ENCODE measurements at regions not wholly inside any gene's neighbourhood (a gene's known extent, or its start where the extent isn't known, plus 50 kb on each side); places are given as distances from the start of the nearest gene placed in this dataset.
"Not testable (repeated sequence)": the region's sequence is repeated elsewhere in the genome, so short reads cannot be mapped to it uniquely, and the experiment has no call there.

DNA sequence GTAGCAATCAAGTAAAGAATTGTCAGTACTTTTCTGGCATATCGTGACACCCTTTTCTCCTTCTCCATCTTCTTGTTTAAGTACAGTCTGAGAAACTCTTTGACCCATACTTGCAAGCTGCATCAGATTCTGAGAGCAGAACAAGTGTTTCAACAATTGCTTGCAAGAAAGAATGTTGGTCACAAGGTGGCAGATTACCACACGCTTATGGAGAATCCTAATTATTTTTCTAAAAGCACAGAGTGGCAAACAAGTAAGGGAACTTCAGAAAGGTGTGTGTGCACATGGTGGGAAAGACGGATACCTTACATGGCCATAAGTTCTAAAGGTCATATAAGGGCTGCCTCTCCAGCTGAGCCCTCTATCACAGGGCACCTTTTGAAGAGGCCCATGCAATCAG is 136.4 kb upstream of the FGF13 start:
- TF ChIP-seq EZH2 (IDR thresholded peaks at IDR 0.05; ENCODE audit: borderline replicate concordance, insufficient read depth, low read depth, low read length, poor library complexity, severe bottlenecking) = no peak
- TF ChIP-seq CTCF (IDR thresholded peaks at IDR 0.05) = no peak
- Mint-ChIP-seq H3K9me3 (ENCODE audit: insufficient read depth) (no peaks in the 10 kb centered on the region), H3K4me3 (no peak overlapping the region), H3K4me1 (no peaks in the 10 kb centered on the region), H3K27ac (no peak overlapping the region), H3K27me3 (no peaks in the 10 kb centered on the region)
- H3K27me3 ChIP-seq (replicated peaks in 1 of 4; ENCODE audit: control extremely low read depth in 1 of 4, control insufficient read depth in 3 of 4, insufficient read depth in 4 of 4, low read length in 3 of 4) = no peaks in the 10 kb centered on the region
- ChIA-PET CTCF (no interaction called here), POLR2A (no interaction called here)
- H3K9me3 ChIP-seq (ENCODE audit: control extremely low read depth in 1 of 3, control insufficient read depth in 2 of 3, insufficient read depth in 1 of 3, low read length in 2 of 3) = no peaks in the 10 kb centered on the region
- DNase-seq (no peak), ATAC-seq (ENCODE audit: low read depth) (no peak)
- no peak overlapping the region for H2AFZ ChIP-seq (ENCODE audit: insufficient read depth, low read depth, low read length, poor library complexity, severe bottlenecking)
- no peak overlapping the region for H3K4me3 ChIP-seq (ENCODE audit: control extremely low read depth in 1 of 5, extremely low read depth in 1 of 5, insufficient read depth in 1 of 5, low read depth in 2 of 5, low read length in 4 of 5)
- H3K4me2 ChIP-seq (replicated peaks; ENCODE audit: low read depth, low read length, poor library complexity, severe bottlenecking) = no peak overlapping the region
- intact Hi-C loops (cut with micrococcal nuclease) = no loop called here
- no peaks in the 10 kb centered on the region for H3K4me1 ChIP-seq (ENCODE audit: control insufficient read depth in 2 of 2, insufficient read depth in 2 of 2, low read length in 2 of 2)
- no peaks in the 10 kb centered on the region for H3K36me3 ChIP-seq (replicated peaks in 1 of 2; ENCODE audit: control extremely low read depth in 1 of 2, control insufficient read depth in 1 of 2, extremely low read depth in 1 of 2, insufficient read depth in 2 of 2, low read length in 1 of 2)
- no peaks in the 10 kb centered on the region for H4K20me1 ChIP-seq (ENCODE audit: control insufficient read depth, insufficient read depth, low read length, poor library complexity, severe bottlenecking)
- WGBS (ENCODE audit: insufficient coverage) = no CpG with 5 or more reads among the region's 3 CpGs
- no peak overlapping the region for H3K9ac ChIP-seq (ENCODE audit: low read length)
- no peak overlapping the region for H3K27ac ChIP-seq (ENCODE audit: low read length in 2 of 2)
- H3K79me2 ChIP-seq (ENCODE audit: control insufficient read depth, insufficient read depth, low read length) = no peaks in the 10 kb centered on the region

DNA sequence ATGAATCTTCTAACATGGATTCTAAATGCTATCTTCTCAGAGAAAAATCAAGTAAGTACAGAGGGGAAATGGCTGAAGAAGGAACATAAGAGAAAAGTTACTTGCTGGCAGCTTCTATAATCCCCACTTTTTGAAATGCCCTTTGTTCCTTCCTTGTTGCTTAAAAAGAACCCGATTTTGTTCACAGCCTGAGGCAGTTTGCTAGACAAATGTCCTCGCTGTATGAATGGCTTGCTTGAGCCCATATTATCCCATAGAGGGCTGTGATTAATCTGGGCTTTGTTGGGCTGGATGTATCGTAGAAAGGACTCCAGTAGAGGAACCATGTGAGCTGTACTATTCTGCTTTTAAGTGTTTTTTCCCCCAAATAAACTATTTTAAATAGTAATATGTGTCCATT is 134.3 kb upstream of the FGF13 start:
- Mint-ChIP-seq H3K9me3 (ENCODE audit: insufficient read depth) (no peaks in the 10 kb centered on the region), H3K27ac (no peak overlapping the region), H3K27me3 (no peaks in the 10 kb centered on the region), H3K4me3 (no peak overlapping the region), H3K4me1 (no peaks in the 10 kb centered on the region)
- no peaks in the 10 kb centered on the region for H3K27me3 ChIP-seq (replicated peaks in 1 of 4; ENCODE audit: control extremely low read depth in 1 of 4, control insufficient read depth in 3 of 4, insufficient read depth in 4 of 4, low read length in 3 of 4)
- no CpG with 5 or more reads among the region's 3 CpGs for WGBS (ENCODE audit: insufficient coverage)
- TF ChIP-seq EZH2 (IDR thresholded peaks at IDR 0.05; ENCODE audit: borderline replicate concordance, insufficient read depth, low read depth, low read length, poor library complexity, severe bottlenecking) (no peak), CTCF (IDR thresholded peaks at IDR 0.05) (no peak)
- H2AFZ ChIP-seq (ENCODE audit: insufficient read depth, low read depth, low read length, poor library complexity, severe bottlenecking) = no peak overlapping the region
- DNase-seq (no peak), ATAC-seq (ENCODE audit: low read depth) (no peak)
- intact Hi-C loops (cut with micrococcal nuclease) = no loop called here
- ChIA-PET CTCF (no interaction called here), POLR2A (no interaction called here)
- H4K20me1 ChIP-seq (ENCODE audit: control insufficient read depth, insufficient read depth, low read length, poor library complexity, severe bottlenecking) = no peaks in the 10 kb centered on the region
- no peak overlapping the region for H3K9ac ChIP-seq (ENCODE audit: low read length)
- H3K4me1 ChIP-seq (ENCODE audit: control insufficient read depth in 2 of 2, insufficient read depth in 2 of 2, low read length in 2 of 2) = no peaks in the 10 kb centered on the region
- H3K36me3 ChIP-seq (replicated peaks in 1 of 2; ENCODE audit: control extremely low read depth in 1 of 2, control insufficient read depth in 1 of 2, extremely low read depth in 1 of 2, insufficient read depth in 2 of 2, low read length in 1 of 2) = no peaks in the 10 kb centered on the region
- no peak overlapping the region for H3K4me2 ChIP-seq (replicated peaks; ENCODE audit: low read depth, low read length, poor library complexity, severe bottlenecking)
- no peaks in the 10 kb centered on the region for H3K79me2 ChIP-seq (ENCODE audit: control insufficient read depth, insufficient read depth, low read length)
- H3K27ac ChIP-seq (ENCODE audit: low read length in 2 of 2) = no peak overlapping the region
- H3K4me3 ChIP-seq (ENCODE audit: control extremely low read depth in 1 of 5, extremely low read depth in 1 of 5, insufficient read depth in 1 of 5, low read depth in 2 of 5, low read length in 4 of 5) = no peak overlapping the region
- no peaks in the 10 kb centered on the region for H3K9me3 ChIP-seq (ENCODE audit: control extremely low read depth in 1 of 3, control insufficient read depth in 2 of 3, insufficient read depth in 1 of 3, low read length in 2 of 3)

GRCh38 chrX:138807400-138807799 is 95.9 kb upstream of the FGF13 start:
- ATAC-seq (ENCODE audit: low read depth); intact Hi-C loops (cut with micrococcal nuclease); H3K27ac ChIP-seq (ENCODE audit: low read length in 2 of 2); H3K9ac ChIP-seq (ENCODE audit: low read length); H2AFZ ChIP-seq (ENCODE audit: insufficient read depth, low read depth, low read length, poor library complexity, severe bottlenecking); H3K27me3 ChIP-seq (replicated peaks in 1 of 4; ENCODE audit: control extremely low read depth in 1 of 4, control insufficient read depth in 3 of 4, insufficient read depth in 4 of 4, low read length in 3 of 4); H3K4me2 ChIP-seq (replicated peaks; ENCODE audit: low read depth, low read length, poor library complexity, severe bottlenecking); CTCF ChIA-PET; H3K9me3 ChIP-seq (ENCODE audit: control extremely low read depth in 1 of 3, control insufficient read depth in 2 of 3, insufficient read depth in 1 of 3, low read length in 2 of 3); H3K4me1 ChIP-seq (ENCODE audit: control insufficient read depth in 2 of 2, insufficient read depth in 2 of 2, low read length in 2 of 2); H3K9me3 Mint-ChIP-seq (ENCODE audit: insufficient read depth); H4K20me1 ChIP-seq (ENCODE audit: control insufficient read depth, insufficient read depth, low read length, poor library complexity, severe bottlenecking); H3K27me3 Mint-ChIP-seq; H3K4me1 Mint-ChIP-seq; H3K4me3 Mint-ChIP-seq; POLR2A ChIA-PET; H3K36me3 ChIP-seq (replicated peaks in 1 of 2; ENCODE audit: control extremely low read depth in 1 of 2, control insufficient read depth in 1 of 2, extremely low read depth in 1 of 2, insufficient read depth in 2 of 2, low read length in 1 of 2); H3K79me2 ChIP-seq (ENCODE audit: control insufficient read depth, insufficient read depth, low read length); DNase-seq; H3K27ac Mint-ChIP-seq; H3K4me3 ChIP-seq (ENCODE audit: control extremely low read depth in 1 of 5, extremely low read depth in 1 of 5, insufficient read depth in 1 of 5, low read depth in 2 of 5, low read length in 4 of 5): not testable (repeated sequence)
- WGBS (ENCODE audit: insufficient coverage) = no CpG with 5 or more reads among the region's 1 CpG
